Gastrocnemius medialis (tissue), 4 donors: ENCODE measurements at regions not wholly inside any gene's neighbourhood (a gene's known extent, or its start where the extent isn't known, plus 50 kb on each side); places are given as distances from the start of the nearest gene placed in this dataset.

Experiments used
- ATAC-seq, 2 donors: fragments of 150-250 bp; one replicate each; pipeline ENCODE4 v1.9.1; 2016
- DNase-seq, 2 donors: peaks; one replicate each; pipeline ENCODE4 v3.0.0-alpha.2; 2019
- H3K27ac ChIP-seq, 4 donors: fragments of 200-600 bp; sonication (generic); 1 replicate in 1 of 4; 2 replicates in 3 of 4; pipeline ENCODE4 v1.5.1; 2016 to 2018; ENCODE audit warnings: mild to moderate bottlenecking in 2 of 4, moderate library complexity in 1 of 4
- H3K27me3 ChIP-seq, 3 donors: fragments of 200-600 bp; sonication (generic) in 2 of 3; 1 replicate in 1 of 3; 2 replicates in 2 of 3; pipeline versions ENCODE4 v1.5.1 to v1.6.0; 2016 to 2019; ENCODE audit warnings: mild to moderate bottlenecking in 1 of 3, moderate library complexity in 1 of 3
- H3K36me3 ChIP-seq, 2 donors: fragments of 200-600 bp; sonication (generic) in 1 of 2; one replicate each; pipeline ENCODE4 v1.5.1; 2017 to 2018
- H3K4me1 ChIP-seq, 2 donors: fragments of 200-600 bp; sonication (generic) in 1 of 2; one replicate each; pipeline ENCODE4 v1.5.1; 2016 to 2017; ENCODE audit warnings: mild to moderate bottlenecking in 2 of 2
- H3K4me3 ChIP-seq, 4 donors: fragments of 200-600 bp; sonication (generic) in 3 of 4; 1 replicate in 1 of 4; 2 replicates in 3 of 4; pipeline ENCODE4 v1.5.1; 2016 to 2019; ENCODE audit warnings: mild to moderate bottlenecking in 2 of 4
- H3K9me3 ChIP-seq, 3 donors: fragments of 200-600 bp; sonication (generic) in 2 of 3; 1 replicate in 1 of 3; 2 replicates in 2 of 3; pipeline ENCODE4 v1.5.1; 2016 to 2019
- CTCF ChIP-seq, 5 experiments: fragments of 450-650 bp in 3 of 5; fragments of 200-600 bp in 2 of 5; sonication (generic) in 2 of 5; IDR thresholded peaks in 4 of 5; conservative IDR thresholded peaks in 1 of 5; 1 replicate in 4 of 5; 2 replicates in 1 of 5; pipeline ENCODE4 v1.5.1; 2016 to 2019; ENCODE audit warnings: antibody characterized with exemption in 5 of 5, mild to moderate bottlenecking in 3 of 5, moderate library complexity in 3 of 5
- POLR2A ChIP-seq, 2 donors: fragments of 450-650 bp; IDR thresholded peaks; one replicate each; pipeline ENCODE4 v1.6.1; 2017; ENCODE audit warnings: antibody characterized with exemption in 2 of 2, mild to moderate bottlenecking in 2 of 2, moderate library complexity in 2 of 2
- in situ Hi-C, 4 donors: fragments of 200-750 bp; cut with MboI; loops; one replicate each; pipeline versions ENCODE4 v1.15.0 to v1.8.0; 2017; ENCODE audit warnings: low sequenced_read_pairs in 4 of 4
- intact Hi-C: fragments of 100-400 bp; cut with DNase I; formaldehyde crosslinking; loops from one replicate; pipeline ENCODE4 v1.15.1; 2023; ENCODE audit warnings: low total_unique reads

- Histone ChIP-seq H3K27me3 (no peaks in the 10 kb centered on the region), H3K9me3 (no peaks in the 10 kb centered on the region), H3K36me3 (no peaks in the 10 kb centered on the region), H3K4me3 (no peak overlapping the region), H3K4me1 (no peaks in the 10 kb centered on the region), H3K27ac (no peak overlapping the region)
- ATAC-seq: no peak
- DNase-seq: no peak
- TF ChIP-seq CTCF (IDR thresholded peaks at IDR 0.05 in 4 of 5, conservative IDR thresholded peaks at IDR 0.05 in 1 of 5) (no peak), POLR2A (IDR thresholded peaks at IDR 0.05) (no peak)
- in situ Hi-C loops (no loop called here), intact Hi-C loops (no loop called here)
These were observed 401.0 kb downstream of the GRB14 start for GRCh38 chr2:164220265-164220664.

GRCh38 chr2:164213916-164214315 is 407.4 kb downstream of the GRB14 start:
- intact Hi-C loops (no loop called here), in situ Hi-C loops (no loop called here)
- TF ChIP-seq POLR2A (IDR thresholded peaks at IDR 0.05): no peak
- no peak for TF ChIP-seq CTCF (IDR thresholded peaks at IDR 0.05 in 4 of 5, conservative IDR thresholded peaks at IDR 0.05 in 1 of 5)
- Histone ChIP-seq H3K4me1 (no peaks in the 10 kb centered on the region), H3K9me3 (no peaks in the 10 kb centered on the region), H3K4me3 (no peak overlapping the region), H3K27me3 (no peaks in the 10 kb centered on the region), H3K36me3 (no peaks in the 10 kb centered on the region), H3K27ac (no peak overlapping the region)
- DNase-seq (no peak), ATAC-seq (no peak)

GRCh38 chr2:164205347-164205746 is 415.9 kb downstream of the GRB14 start:
- Histone ChIP-seq H3K4me3 (no peak overlapping the region), H3K27me3 (no peaks in the 10 kb centered on the region), H3K27ac (no peak overlapping the region), H3K4me1 (no peaks in the 10 kb centered on the region), H3K9me3 (no peaks in the 10 kb centered on the region), H3K36me3 (no peaks in the 10 kb centered on the region)
- no peak for ATAC-seq
- DNase-seq: no peak
- TF ChIP-seq CTCF (IDR thresholded peaks at IDR 0.05 in 4 of 5, conservative IDR thresholded peaks at IDR 0.05 in 1 of 5): no peak
- no peak for TF ChIP-seq POLR2A (IDR thresholded peaks at IDR 0.05)
- in situ Hi-C loops (no loop called here), intact Hi-C loops (no loop called here)

GRCh38 chr2:164203131-164203530 is 418.2 kb downstream of the GRB14 start:
- Histone ChIP-seq H3K36me3 (no peaks in the 10 kb centered on the region), H3K9me3 (no peaks in the 10 kb centered on the region), H3K4me3 (no peak overlapping the region), H3K27ac (no peak overlapping the region), H3K27me3 (no peaks in the 10 kb centered on the region), H3K4me1 (no peaks in the 10 kb centered on the region)
- DNase-seq (no peak), ATAC-seq (no peak)
- in situ Hi-C loops (no loop called here), intact Hi-C loops (no loop called here)
- TF ChIP-seq CTCF (IDR thresholded peaks at IDR 0.05 in 4 of 5, conservative IDR thresholded peaks at IDR 0.05 in 1 of 5) (no peak), POLR2A (IDR thresholded peaks at IDR 0.05) (no peak)

- H3K27me3 ChIP-seq: no peaks in the 10 kb centered on the region
- H3K4me1 ChIP-seq: no peaks in the 10 kb centered on the region
- intact Hi-C loops (no loop called here), in situ Hi-C loops (no loop called here)
- no peak overlapping the region for H3K4me3 ChIP-seq
- no peak for ATAC-seq
- DNase-seq: no peak
- no peaks in the 10 kb centered on the region for H3K9me3 ChIP-seq
- no peak overlapping the region for H3K27ac ChIP-seq
- no peak for TF ChIP-seq POLR2A (IDR thresholded peaks at IDR 0.05)
- no peak for TF ChIP-seq CTCF (IDR thresholded peaks at IDR 0.05 in 4 of 5, conservative IDR thresholded peaks at IDR 0.05 in 1 of 5)
- no peaks in the 10 kb centered on the region for H3K36me3 ChIP-seq
These were observed 423.0 kb downstream of the GRB14 start for GRCh38 chr2:164198256-164198655.
